Epidermal melanocyte (primary cell): ENCODE measurements at regions not wholly inside any gene's neighbourhood (a gene's known extent, or its start where the extent isn't known, plus 50 kb on each side); places are given as distances from the start of the nearest gene placed in this dataset.

Experiments
- DNase-seq: peaks from one replicate; pipeline ENCODE4 v3.0.0; 2011; ENCODE audit warnings: low spot score; ENCODE audit not compliant: insufficient read length

GRCh38 chr15:93213281-93213680 is 124.3 kb upstream of the RGMA start:
- no peak for DNase-seq

- DNase-seq = no peak
Measured at GRCh38 chr15:93212578-93212977, 123.6 kb upstream of the RGMA start.

- no peak for DNase-seq
Measured at GRCh38 chr15:93210995-93211394, 122.0 kb upstream of the RGMA start.

GRCh38 chr15:93209690-93210445 is 120.9 kb upstream of the RGMA start:
- DNase-seq = no peak

GRCh38 chr15:93206893-93207292 is 117.9 kb upstream of the RGMA start:
- no peak for DNase-seq

- no peak for DNase-seq
Measured at GRCh38 chr15:93205413-93205812, 116.4 kb upstream of the RGMA start.

- no peak for DNase-seq
Measured at GRCh38 chr15:93203036-93203435, 114.0 kb upstream of the RGMA start.

- DNase-seq = no peak
Measured at GRCh38 chr15:93202405-93202804, 113.4 kb upstream of the RGMA start.

GRCh38 chr15:93201940-93202339 is 112.9 kb upstream of the RGMA start:
- no peak for DNase-seq

- DNase-seq = no peak
Measured at GRCh38 chr15:93200837-93201226, 111.8 kb upstream of the RGMA start.

GRCh38 chr15:93200081-93200836 is 111.2 kb upstream of the RGMA start:
- DNase-seq = no peak

GRCh38 chr15:93196135-93196670 is 107.2 kb upstream of the RGMA start:
- DNase-seq = no peak

- no peak for DNase-seq
Measured at GRCh38 chr15:93195109-93195508, 106.1 kb upstream of the RGMA start.

GRCh38 chr15:93190238-93190637 is 101.2 kb upstream of the RGMA start:
- no peak for DNase-seq

- DNase-seq = no peak
Measured at GRCh38 chr15:93189561-93189960, 100.5 kb upstream of the RGMA start.

- no peak for DNase-seq
Measured at GRCh38 chr15:93188236-93188635, 99.2 kb upstream of the RGMA start.

GRCh38 chr15:93185796-93186195 is 96.8 kb upstream of the RGMA start:
- DNase-seq = no peak

GRCh38 chr15:93182703-93183205 is 93.7 kb upstream of the RGMA start:
- DNase-seq = no peak

GRCh38 chr15:93180656-93181055 is 91.6 kb upstream of the RGMA start:
- DNase-seq = no peak

- no peak for DNase-seq
Measured at GRCh38 chr15:93180128-93180527, 91.1 kb upstream of the RGMA start.

- DNase-seq = no peak
Measured at GRCh38 chr15:93179700-93180102, 90.7 kb upstream of the RGMA start.

- no peak for DNase-seq
Measured at GRCh38 chr15:93179072-93179471, 90.1 kb upstream of the RGMA start.
